ENCODE measurements at regions not wholly inside any gene's neighbourhood (a gene's known extent, or its start where the extent isn't known, plus 50 kb on each side); places are given as distances from the start of the nearest gene placed in this dataset.

- TF ChIP-seq CTCF (IDR thresholded peaks at IDR 0.05; ENCODE audit: control insufficient read depth, extremely low read depth, insufficient read depth) = no peak
- no peak overlapping the region for H3K4me3 ChIP-seq (ENCODE audit: low read depth, low read length)
- DNase-seq (ENCODE audit: low read depth) = no peak
Measured at GRCh38 chrX:37904833-37905232, 57.5 kb upstream of the DYNLT3 start.

GRCh38 chrX:37905436-37906147 is 58.2 kb upstream of the DYNLT3 start:
- H3K4me3 ChIP-seq (ENCODE audit: low read depth, low read length) = no peak overlapping the region
- DNase-seq (ENCODE audit: low read depth) = no peak
- peak; percentile 19; the same call in 1 of the 2 replicates for TF ChIP-seq CTCF (IDR thresholded peaks at IDR 0.05; ENCODE audit: control insufficient read depth, extremely low read depth, insufficient read depth)

- H3K4me3 ChIP-seq (ENCODE audit: low read depth, low read length) = no peak overlapping the region
- no peak for DNase-seq (ENCODE audit: low read depth)
- TF ChIP-seq CTCF (IDR thresholded peaks at IDR 0.05; ENCODE audit: control insufficient read depth, extremely low read depth, insufficient read depth) = no peak
Measured at GRCh38 chrX:37906357-37906756, 59.0 kb upstream of the DYNLT3 start.

- no peak overlapping the region for H3K4me3 ChIP-seq (ENCODE audit: low read depth, low read length)
- TF ChIP-seq CTCF (IDR thresholded peaks at IDR 0.05; ENCODE audit: control insufficient read depth, extremely low read depth, insufficient read depth) = no peak
- DNase-seq (ENCODE audit: low read depth) = no peak
Measured at GRCh38 chrX:37910186-37910585, 62.8 kb upstream of the DYNLT3 start.

- DNase-seq (ENCODE audit: low read depth) = no peak
- H3K4me3 ChIP-seq (ENCODE audit: low read depth, low read length) = no peak overlapping the region
Measured at GRCh38 chrX:37912304-37912703, 64.9 kb upstream of the DYNLT3 start.

GRCh38 chrX:37912777-37913176 is 65.4 kb upstream of the DYNLT3 start:
- H3K4me3 ChIP-seq (ENCODE audit: low read depth, low read length) = no peak overlapping the region
- TF ChIP-seq CTCF (IDR thresholded peaks at IDR 0.05; ENCODE audit: control insufficient read depth, extremely low read depth, insufficient read depth) = no peak
- DNase-seq (ENCODE audit: low read depth) = no peak

More at GRCh38 chrX:37912304-37912703, 64.9 kb upstream of the DYNLT3 start:
- TF ChIP-seq CTCF (IDR thresholded peaks at IDR 0.05; ENCODE audit: control insufficient read depth, extremely low read depth, insufficient read depth) = no peak

GRCh38 chrX:37918168-37918567 is 70.8 kb upstream of the DYNLT3 start:
- no peak for DNase-seq (ENCODE audit: low read depth)
- TF ChIP-seq CTCF (IDR thresholded peaks at IDR 0.05; ENCODE audit: control insufficient read depth, extremely low read depth, insufficient read depth) = no peak
- no peak overlapping the region for H3K4me3 ChIP-seq (ENCODE audit: low read depth, low read length)

All from LNCaP clone FGC (cell line).